ENCODE measurements at regions not wholly inside any gene's neighbourhood (a gene's known extent, or its start where the extent isn't known, plus 50 kb on each side); places are given as distances from the start of the nearest gene placed in this dataset.
"Not testable (repeated sequence)": the region's sequence is repeated elsewhere in the genome, so short reads cannot be mapped to it uniquely, and the experiment has no call there.

GRCh38 chr11:92053216-92053615, 171.4 kb upstream of the FAT3 start:
- no peaks in the 10 kb centered on the region for H3K4me1 ChIP-seq (ENCODE audit: control insufficient read depth in 5 of 5, insufficient read depth in 5 of 5, low read length in 5 of 5)
- H3K9me3 ChIP-seq (ENCODE audit: control insufficient read depth in 5 of 5, low read length in 5 of 5) = no peaks in the 10 kb centered on the region
- H3K4me3 ChIP-seq (ENCODE audit: low read depth in 1 of 5, low read length in 5 of 5) = no peak overlapping the region
- H3K9ac ChIP-seq (ENCODE audit: low read length in 5 of 5) = no peak overlapping the region
- H3K27ac ChIP-seq (ENCODE audit: low read depth, low read length) = no peak overlapping the region
- H3K27me3 ChIP-seq (ENCODE audit: control insufficient read depth in 5 of 5, insufficient read depth in 4 of 5, low read length in 5 of 5) = no peaks in the 10 kb centered on the region
- H3K36me3 ChIP-seq (ENCODE audit: control insufficient read depth in 5 of 5, insufficient read depth in 5 of 5, low read length in 5 of 5) = no peaks in the 10 kb centered on the region

- Histone ChIP-seq H3K4me3 (ENCODE audit: low read depth in 1 of 5, low read length in 5 of 5) (no peak overlapping the region), H3K9ac (ENCODE audit: low read length in 5 of 5) (no peak overlapping the region), H3K27me3 (ENCODE audit: control insufficient read depth in 5 of 5, insufficient read depth in 4 of 5, low read length in 5 of 5) (no peaks in the 10 kb centered on the region), H3K9me3 (ENCODE audit: control insufficient read depth in 5 of 5, low read length in 5 of 5) (no peaks in the 10 kb centered on the region), H3K4me1 (ENCODE audit: control insufficient read depth in 5 of 5, insufficient read depth in 5 of 5, low read length in 5 of 5) (no peaks in the 10 kb centered on the region), H3K36me3 (ENCODE audit: control insufficient read depth in 5 of 5, insufficient read depth in 5 of 5, low read length in 5 of 5) (no peaks in the 10 kb centered on the region), H3K27ac (ENCODE audit: low read depth, low read length) (no peak overlapping the region)
These were observed 174.3 kb upstream of the FAT3 start for GRCh38 chr11:92050305-92050704.

GRCh38 chr11:92048415-92048814, 176.2 kb upstream of the FAT3 start:
- Histone ChIP-seq H3K27me3 (ENCODE audit: control insufficient read depth in 5 of 5, insufficient read depth in 4 of 5, low read length in 5 of 5) (no peaks in the 10 kb centered on the region), H3K4me3 (ENCODE audit: low read depth in 1 of 5, low read length in 5 of 5) (no peak overlapping the region), H3K9me3 (ENCODE audit: control insufficient read depth in 5 of 5, low read length in 5 of 5) (no peaks in the 10 kb centered on the region)

GRCh38 chr11:92046103-92046502, 178.5 kb upstream of the FAT3 start:
- Histone ChIP-seq H3K9ac (ENCODE audit: low read length in 5 of 5) (no peak overlapping the region), H3K4me1 (ENCODE audit: control insufficient read depth in 5 of 5, insufficient read depth in 5 of 5, low read length in 5 of 5) (no peaks in the 10 kb centered on the region), H3K36me3 (ENCODE audit: control insufficient read depth in 5 of 5, insufficient read depth in 5 of 5, low read length in 5 of 5) (no peaks in the 10 kb centered on the region), H3K4me3 (ENCODE audit: low read depth in 1 of 5, low read length in 5 of 5) (no peak overlapping the region), H3K27me3 (ENCODE audit: control insufficient read depth in 5 of 5, insufficient read depth in 4 of 5, low read length in 5 of 5) (no peaks in the 10 kb centered on the region), H3K9me3 (ENCODE audit: control insufficient read depth in 5 of 5, low read length in 5 of 5) (no peaks in the 10 kb centered on the region), H3K27ac (ENCODE audit: low read depth, low read length) (no peak overlapping the region)

More at GRCh38 chr11:92048415-92048814, 176.2 kb upstream of the FAT3 start:
- Histone ChIP-seq H3K9ac (ENCODE audit: low read length in 5 of 5) (no peak overlapping the region), H3K27ac (ENCODE audit: low read depth, low read length) (no peak overlapping the region), H3K4me1 (ENCODE audit: control insufficient read depth in 5 of 5, insufficient read depth in 5 of 5, low read length in 5 of 5) (no peaks in the 10 kb centered on the region), H3K36me3 (ENCODE audit: control insufficient read depth in 5 of 5, insufficient read depth in 5 of 5, low read length in 5 of 5) (no peaks in the 10 kb centered on the region)

GRCh38 chr11:92045301-92045700, 179.3 kb upstream of the FAT3 start:
- Histone ChIP-seq H3K9ac (ENCODE audit: low read length in 5 of 5) (no peak overlapping the region), H3K4me3 (ENCODE audit: low read depth in 1 of 5, low read length in 5 of 5) (no peak overlapping the region), H3K27me3 (ENCODE audit: control insufficient read depth in 5 of 5, insufficient read depth in 4 of 5, low read length in 5 of 5) (no peaks in the 10 kb centered on the region), H3K4me1 (ENCODE audit: control insufficient read depth in 5 of 5, insufficient read depth in 5 of 5, low read length in 5 of 5) (no peaks in the 10 kb centered on the region), H3K9me3 (ENCODE audit: control insufficient read depth in 5 of 5, low read length in 5 of 5) (no peaks in the 10 kb centered on the region), H3K36me3 (ENCODE audit: control insufficient read depth in 5 of 5, insufficient read depth in 5 of 5, low read length in 5 of 5) (no peaks in the 10 kb centered on the region), H3K27ac (ENCODE audit: low read depth, low read length) (no peak overlapping the region)

- Histone ChIP-seq H3K9ac (ENCODE audit: low read length in 5 of 5) (no peak overlapping the region), H3K4me1 (ENCODE audit: control insufficient read depth in 5 of 5, insufficient read depth in 5 of 5, low read length in 5 of 5) (no peaks in the 10 kb centered on the region), H3K27me3 (ENCODE audit: control insufficient read depth in 5 of 5, insufficient read depth in 4 of 5, low read length in 5 of 5) (no peaks in the 10 kb centered on the region), H3K9me3 (ENCODE audit: control insufficient read depth in 5 of 5, low read length in 5 of 5) (no peaks in the 10 kb centered on the region), H3K27ac (ENCODE audit: low read depth, low read length) (no peak overlapping the region), H3K4me3 (ENCODE audit: low read depth in 1 of 5, low read length in 5 of 5) (no peak overlapping the region), H3K36me3 (ENCODE audit: control insufficient read depth in 5 of 5, insufficient read depth in 5 of 5, low read length in 5 of 5) (no peaks in the 10 kb centered on the region)
These were observed 189.1 kb upstream of the FAT3 start for GRCh38 chr11:92035488-92035887.

GRCh38 chr11:92027136-92027535, 197.5 kb upstream of the FAT3 start:
- not testable (repeated sequence) for H3K9me3 ChIP-seq (ENCODE audit: control insufficient read depth in 5 of 5, low read length in 5 of 5); H3K27ac ChIP-seq (ENCODE audit: low read depth, low read length); H3K4me1 ChIP-seq (ENCODE audit: control insufficient read depth in 5 of 5, insufficient read depth in 5 of 5, low read length in 5 of 5); H3K9ac ChIP-seq (ENCODE audit: low read length in 5 of 5); H3K27me3 ChIP-seq (ENCODE audit: control insufficient read depth in 5 of 5, insufficient read depth in 4 of 5, low read length in 5 of 5); H3K4me3 ChIP-seq (ENCODE audit: low read depth in 1 of 5, low read length in 5 of 5); H3K36me3 ChIP-seq (ENCODE audit: control insufficient read depth in 5 of 5, insufficient read depth in 5 of 5, low read length in 5 of 5)

- Histone ChIP-seq H3K27me3 (ENCODE audit: control insufficient read depth in 5 of 5, insufficient read depth in 4 of 5, low read length in 5 of 5) (no peaks in the 10 kb centered on the region), H3K9me3 (ENCODE audit: control insufficient read depth in 5 of 5, low read length in 5 of 5) (no peaks in the 10 kb centered on the region)
These were observed 198.0 kb upstream of the FAT3 start for GRCh38 chr11:92026664-92027063.

GRCh38 chr11:92024788-92025187, 199.8 kb upstream of the FAT3 start:
- H3K4me3 ChIP-seq (ENCODE audit: low read depth in 1 of 5, low read length in 5 of 5) = no peak overlapping the region
- no peaks in the 10 kb centered on the region for H3K9me3 ChIP-seq (ENCODE audit: control insufficient read depth in 5 of 5, low read length in 5 of 5)
- H3K36me3 ChIP-seq (ENCODE audit: control insufficient read depth in 5 of 5, insufficient read depth in 5 of 5, low read length in 5 of 5) = no peaks in the 10 kb centered on the region
- H3K27ac ChIP-seq (ENCODE audit: low read depth, low read length) = no peak overlapping the region
- no peaks in the 10 kb centered on the region for H3K4me1 ChIP-seq (ENCODE audit: control insufficient read depth in 5 of 5, insufficient read depth in 5 of 5, low read length in 5 of 5)
- H3K9ac ChIP-seq (ENCODE audit: low read length in 5 of 5) = no peak overlapping the region
- H3K27me3 ChIP-seq (ENCODE audit: control insufficient read depth in 5 of 5, insufficient read depth in 4 of 5, low read length in 5 of 5) = no peaks in the 10 kb centered on the region

More at GRCh38 chr11:92026664-92027063, 198.0 kb upstream of the FAT3 start:
- H3K27ac ChIP-seq (ENCODE audit: low read depth, low read length) = no peak overlapping the region
- no peak overlapping the region for H3K9ac ChIP-seq (ENCODE audit: low read length in 5 of 5)
- no peak overlapping the region for H3K4me3 ChIP-seq (ENCODE audit: low read depth in 1 of 5, low read length in 5 of 5)
- no peaks in the 10 kb centered on the region for H3K36me3 ChIP-seq (ENCODE audit: control insufficient read depth in 5 of 5, insufficient read depth in 5 of 5, low read length in 5 of 5)
- H3K4me1 ChIP-seq (ENCODE audit: control insufficient read depth in 5 of 5, insufficient read depth in 5 of 5, low read length in 5 of 5) = no peaks in the 10 kb centered on the region

- Histone ChIP-seq H3K36me3 (ENCODE audit: control insufficient read depth in 5 of 5, insufficient read depth in 5 of 5, low read length in 5 of 5) (no peaks in the 10 kb centered on the region), H3K27me3 (ENCODE audit: control insufficient read depth in 5 of 5, insufficient read depth in 4 of 5, low read length in 5 of 5) (no peaks in the 10 kb centered on the region), H3K27ac (ENCODE audit: low read depth, low read length) (no peak overlapping the region), H3K4me1 (ENCODE audit: control insufficient read depth in 5 of 5, insufficient read depth in 5 of 5, low read length in 5 of 5) (no peaks in the 10 kb centered on the region), H3K4me3 (ENCODE audit: low read depth in 1 of 5, low read length in 5 of 5) (no peak overlapping the region), H3K9me3 (ENCODE audit: control insufficient read depth in 5 of 5, low read length in 5 of 5) (peaks cover 0 to 8% (median 5%) of the 10 kb centered on the region in 5 donors), H3K9ac (ENCODE audit: low read length in 5 of 5) (no peak overlapping the region)
These were observed 202.1 kb upstream of the FAT3 start for GRCh38 chr11:92022499-92022898.

GRCh38 chr11:92018332-92018731, 206.3 kb upstream of the FAT3 start:
- Histone ChIP-seq H3K4me3 (ENCODE audit: low read depth in 1 of 5, low read length in 5 of 5) (no peak overlapping the region), H3K9ac (ENCODE audit: low read length in 5 of 5) (no peak overlapping the region), H3K27me3 (ENCODE audit: control insufficient read depth in 5 of 5, insufficient read depth in 4 of 5, low read length in 5 of 5) (no peaks in the 10 kb centered on the region), H3K4me1 (ENCODE audit: control insufficient read depth in 5 of 5, insufficient read depth in 5 of 5, low read length in 5 of 5) (no peaks in the 10 kb centered on the region), H3K9me3 (ENCODE audit: control insufficient read depth in 5 of 5, low read length in 5 of 5) (peaks cover 0 to 18% (median 8%) of the 10 kb centered on the region in 5 donors), H3K36me3 (ENCODE audit: control insufficient read depth in 5 of 5, insufficient read depth in 5 of 5, low read length in 5 of 5) (no peaks in the 10 kb centered on the region), H3K27ac (ENCODE audit: low read depth, low read length) (no peak overlapping the region)
